ENCODE measurements at regions not wholly inside any gene's neighbourhood (a gene's known extent, or its start where the extent isn't known, plus 50 kb on each side); places are given as distances from the start of the nearest gene placed in this dataset.

GRCh38 chr5:3381206-3381825 lies 214.3 kb upstream of the IRX1 start:
- Histone ChIP-seq H3K27me3 (replicated peaks; ENCODE audit: insufficient read depth) (no peaks in the 10 kb centered on the region), H3K9me3 (no peaks in the 10 kb centered on the region), H3K36me3 (no peaks in the 10 kb centered on the region), H3K27ac (no peak overlapping the region), H3K4me3 (no peak overlapping the region), H3K4me1 (replicated peaks) (no peaks in the 10 kb centered on the region)
- TF ChIP-seq POLR2AphosphoS5 (IDR thresholded peaks at IDR 0.05) = no peak
- intact Hi-C loops (cut with DNase I) = no loop called here
- 91% methylated on average over 15 of the region's 15 CpGs for WGBS
- no peak for DNase-seq (ENCODE audit: low spot score)

DNA sequence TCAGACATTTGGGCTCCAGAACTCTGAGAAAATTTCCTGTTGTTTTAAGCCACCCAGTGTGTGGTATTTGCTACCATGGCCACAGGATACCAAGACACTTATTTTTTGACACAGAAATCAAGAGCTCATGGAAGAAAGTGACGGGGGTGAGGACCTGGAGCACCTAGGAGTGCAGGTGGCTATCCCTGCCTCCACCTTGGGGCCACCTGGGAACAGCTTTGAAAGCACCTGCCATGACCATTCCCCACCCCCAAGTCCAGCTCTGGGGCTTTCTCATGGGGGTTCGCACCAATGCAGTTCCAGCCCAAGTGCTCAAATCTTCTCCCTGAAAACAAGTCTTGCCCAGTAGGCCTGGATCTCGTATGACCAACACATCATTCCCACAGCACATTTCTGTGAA lies 214.9 kb upstream of the IRX1 start:
- Histone ChIP-seq H3K4me3 (no peak overlapping the region), H3K4me1 (replicated peaks) (no peaks in the 10 kb centered on the region), H3K27ac (no peak overlapping the region), H3K9me3 (no peaks in the 10 kb centered on the region), H3K27me3 (replicated peaks; ENCODE audit: insufficient read depth) (no peaks in the 10 kb centered on the region), H3K36me3 (no peaks in the 10 kb centered on the region)
- intact Hi-C loops (cut with DNase I) = no loop called here
- no peak for DNase-seq (ENCODE audit: low spot score)
- no peak for TF ChIP-seq POLR2A (IDR thresholded peaks at IDR 0.05)
- TF ChIP-seq POLR2AphosphoS5 (IDR thresholded peaks at IDR 0.05) = no peak
- no peak for TF ChIP-seq CTCF (IDR thresholded peaks at IDR 0.05)
- WGBS = 95% methylated on average over 3 of the region's 3 CpGs

DNA sequence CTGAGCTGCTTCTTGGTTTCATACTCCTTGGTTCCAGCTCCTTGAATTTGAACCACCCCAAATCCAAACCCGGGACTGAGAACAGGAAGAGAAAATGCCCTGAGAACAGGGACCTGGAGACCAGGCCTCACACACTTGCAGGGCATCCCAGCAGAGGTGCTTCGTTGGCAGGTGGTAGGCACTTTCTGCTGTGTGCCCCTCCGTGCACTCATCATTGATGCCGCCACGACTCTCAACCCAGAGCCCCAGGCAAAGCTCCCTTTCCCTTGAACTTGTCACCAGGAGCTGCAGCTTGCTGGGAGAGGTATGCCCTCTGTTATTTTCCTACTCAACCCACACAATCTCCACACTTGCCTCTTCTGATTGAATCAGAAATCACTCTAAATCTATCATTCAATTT lies 217.8 kb upstream of the IRX1 start:
- H3K27me3 ChIP-seq (replicated peaks; ENCODE audit: insufficient read depth) = no peaks in the 10 kb centered on the region
- H3K9me3 ChIP-seq = no peaks in the 10 kb centered on the region
- TF ChIP-seq CTCF (IDR thresholded peaks at IDR 0.05) = no peak
- no peak for TF ChIP-seq POLR2A (IDR thresholded peaks at IDR 0.05)
- no peak for TF ChIP-seq POLR2AphosphoS5 (IDR thresholded peaks at IDR 0.05)
- WGBS = 77% methylated on average over 5 of the region's 5 CpGs
- H3K36me3 ChIP-seq = no peaks in the 10 kb centered on the region
- no peaks in the 10 kb centered on the region for H3K4me1 ChIP-seq (replicated peaks)
- no peak overlapping the region for H3K4me3 ChIP-seq
- no peak for DNase-seq (ENCODE audit: low spot score)
- intact Hi-C loops (cut with DNase I) = no loop called here
- no peak overlapping the region for H3K27ac ChIP-seq

- intact Hi-C loops (cut with DNase I) = no loop called here
- Histone ChIP-seq H3K4me3 (no peak overlapping the region), H3K36me3 (no peaks in the 10 kb centered on the region), H3K4me1 (replicated peaks) (no peaks in the 10 kb centered on the region), H3K27ac (no peak overlapping the region), H3K27me3 (replicated peaks; ENCODE audit: insufficient read depth) (no peaks in the 10 kb centered on the region), H3K9me3 (no peaks in the 10 kb centered on the region)
- 89% methylated on average over 8 of the region's 8 CpGs for WGBS
- no peak for DNase-seq (ENCODE audit: low spot score)
- TF ChIP-seq POLR2A (IDR thresholded peaks at IDR 0.05) (no peak), CTCF (IDR thresholded peaks at IDR 0.05) (no peak), POLR2AphosphoS5 (IDR thresholded peaks at IDR 0.05) (no peak)
These were observed 218.5 kb upstream of the IRX1 start for GRCh38 chr5:3377176-3377575.

- H3K36me3 ChIP-seq = no peaks in the 10 kb centered on the region
- whole genome bisulfite sequencing = 86% methylated on average over 6 of the region's 6 CpGs
- DNase-seq (ENCODE audit: low spot score) = no peak
- H3K9me3 ChIP-seq = no peaks in the 10 kb centered on the region
- TF ChIP-seq CTCF (IDR thresholded peaks at IDR 0.05) (no peak), POLR2AphosphoS5 (IDR thresholded peaks at IDR 0.05) (no peak)
- H3K4me3 ChIP-seq = no peak overlapping the region
- no peaks in the 10 kb centered on the region for H3K4me1 ChIP-seq (replicated peaks)
- no peak overlapping the region for H3K27ac ChIP-seq
- H3K27me3 ChIP-seq (replicated peaks; ENCODE audit: insufficient read depth) = no peaks in the 10 kb centered on the region
- intact Hi-C loops (cut with DNase I) = no loop called here
These were observed 219.0 kb upstream of the IRX1 start for GRCh38 chr5:3376611-3377010.
